ENCODE measurements at regions not wholly inside any gene's neighbourhood (a gene's known extent, or its start where the extent isn't known, plus 50 kb on each side); places are given as distances from the start of the nearest gene placed in this dataset.

GRCh38 chr15:98113327-98113726 lies 152.8 kb downstream of the ARRDC4 start:
- TF ChIP-seq, protein P1, sequence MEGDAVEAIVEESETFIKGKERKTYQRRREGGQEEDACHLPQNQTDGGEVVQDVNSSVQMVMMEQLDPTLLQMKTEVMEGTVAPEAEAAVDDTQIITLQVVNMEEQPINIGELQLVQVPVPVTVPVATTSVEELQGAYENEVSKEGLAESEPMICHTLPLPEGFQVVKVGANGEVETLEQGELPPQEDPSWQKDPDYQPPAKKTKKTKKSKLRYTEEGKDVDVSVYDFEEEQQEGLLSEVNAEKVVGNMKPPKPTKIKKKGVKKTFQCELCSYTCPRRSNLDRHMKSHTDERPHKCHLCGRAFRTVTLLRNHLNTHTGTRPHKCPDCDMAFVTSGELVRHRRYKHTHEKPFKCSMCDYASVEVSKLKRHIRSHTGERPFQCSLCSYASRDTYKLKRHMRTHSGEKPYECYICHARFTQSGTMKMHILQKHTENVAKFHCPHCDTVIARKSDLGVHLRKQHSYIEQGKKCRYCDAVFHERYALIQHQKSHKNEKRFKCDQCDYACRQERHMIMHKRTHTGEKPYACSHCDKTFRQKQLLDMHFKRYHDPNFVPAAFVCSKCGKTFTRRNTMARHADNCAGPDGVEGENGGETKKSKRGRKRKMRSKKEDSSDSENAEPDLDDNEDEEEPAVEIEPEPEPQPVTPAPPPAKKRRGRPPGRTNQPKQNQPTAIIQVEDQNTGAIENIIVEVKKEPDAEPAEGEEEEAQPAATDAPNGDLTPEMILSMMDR (IDR thresholded peaks at IDR 0.05; ENCODE audit: insufficient read depth, low read length), result no peak
- no peak for TF ChIP-seq POLR2AphosphoS5 (IDR thresholded peaks at IDR 0.05; ENCODE audit: low read depth)
